SK-N-SH (cell line): ENCODE measurements at regions not wholly inside any gene's neighbourhood (a gene's known extent, or its start where the extent isn't known, plus 50 kb on each side); places are given as distances from the start of the nearest gene placed in this dataset.
"Not testable (repeated sequence)": the region's sequence is repeated elsewhere in the genome, so short reads cannot be mapped to it uniquely, and the experiment has no call there.

ENCODE experiments used
- CTCF ChIA-PET: fragments of 300-600, 350-600 bp; formaldehyde crosslinking; extraction: SDS; loops from one replicate; lab custom pipeline; 2021; lab: Yijun Ruan, JAX
- POLR2A ChIA-PET: fragments of 350-600 bp; sonication (Branson Sonifier 250); formaldehyde crosslinking; extraction: SDS; loops from one replicate; lab custom pipeline; 2020; ENCODE audit warnings: antibody characterized with exemption, inconsistent platforms; lab: Yijun Ruan, JAX
- DNase-seq: peaks from one replicate; pipeline ENCODE4 v3.0.0; 2012
- H2AFZ ChIP-seq: fragments of 200-600 bp; sonication (generic); 2 replicates; pipeline ENCODE4 v1.8.1; 2016; ENCODE audit warnings: antibody characterized with exemption, mild to moderate bottlenecking, low read depth
- H3F3A ChIP-seq: fragments of 200-600 bp; sonication (generic); replicated peaks from 2 replicates; pipeline ENCODE3; 2016; ENCODE audit warnings: antibody characterized with exemption, mild to moderate bottlenecking; ENCODE audit not compliant: insufficient read depth
- H3K27ac ChIP-seq, 2 experiments: fragments of 200-500 bp in 1 of 2; fragments of 200-600 bp in 1 of 2; sonication (Bioruptor generic) in 1 of 2; sonication (generic), shearing (Covaris generic) in 1 of 2; 2 replicates each; pipeline versions ENCODE4 v1.5.1 to v1.6.1; 2014 to 2016; ENCODE audit warnings: low read depth in 2 of 2, inconsistent platforms in 1 of 2, low read length in 1 of 2, mild to moderate bottlenecking in 1 of 2, mixed read lengths in 1 of 2
- H3K27me3 ChIP-seq: fragments of 200-600 bp; sonication (generic), shearing (Covaris generic); 2 replicates; pipeline ENCODE4 v1.6.1; 2016; ENCODE audit warnings: mixed run types; ENCODE audit not compliant: insufficient read depth
- H3K36me3 ChIP-seq, 2 experiments: fragments of 200-500 bp in 1 of 2; fragments of 200-600 bp in 1 of 2; sonication (Bioruptor generic) in 1 of 2; sonication (generic) in 1 of 2; replicated peaks in 1 of 2; 2 replicates each; pipeline versions ENCODE3 to v1.5.1; 2014 to 2016; ENCODE audit warnings: low read length in 1 of 2, mild to moderate bottlenecking in 1 of 2; ENCODE audit not compliant: insufficient read depth in 2 of 2, control insufficient read depth in 1 of 2
- H3K4me1 ChIP-seq, 2 experiments: fragments of 200-500 bp in 1 of 2; fragments of 200-600 bp in 1 of 2; sonication (Bioruptor generic) in 1 of 2; sonication (generic), shearing (Covaris generic) in 1 of 2; 2 replicates each; pipeline versions ENCODE4 v1.5.1 to v1.6.1; 2014 to 2016; ENCODE audit warnings: low read depth in 1 of 2, low read length in 1 of 2, mixed run types in 1 of 2; ENCODE audit not compliant: insufficient read depth in 2 of 2, control insufficient read depth in 1 of 2
- H3K4me2 ChIP-seq: fragments of 200-600 bp; sonication (generic), shearing (Covaris generic); 2 replicates; pipeline ENCODE4 v1.6.1; 2017; ENCODE audit warnings: mixed run types
- H3K4me3 ChIP-seq, 2 experiments: fragments of 200-500 bp in 1 of 2; fragments of 200-600 bp in 1 of 2; sonication (Bioruptor generic) in 1 of 2; sonication (generic), shearing (Covaris generic) in 1 of 2; 2 replicates each; pipeline versions ENCODE4 v1.5.1 to v1.8.1; 2014 to 2016; ENCODE audit warnings: low read depth in 2 of 2, inconsistent platforms in 1 of 2, low read length in 1 of 2, mild to moderate bottlenecking in 1 of 2, mixed read lengths in 1 of 2, moderate library complexity in 1 of 2
- H3K79me2 ChIP-seq: fragments of 200-600 bp; sonication (generic); 2 replicates; pipeline ENCODE4 v1.8.1; 2017; ENCODE audit warnings: mild to moderate bottlenecking; ENCODE audit not compliant: insufficient read depth
- H3K9ac ChIP-seq: fragments of 200-600 bp; sonication (generic); 2 replicates; pipeline ENCODE4 v1.6.1; 2017; ENCODE audit warnings: mixed run types
- H3K9me2 ChIP-seq: fragments of 200-600 bp; sonication (generic); 2 replicates; pipeline ENCODE4 v1.6.1; 2017; ENCODE audit warnings: mixed run types
- H3K9me3 ChIP-seq: fragments of 200-600 bp; sonication (generic); 2 replicates; pipeline ENCODE4 v1.6.1; 2017; ENCODE audit warnings: mixed run types, mild to moderate bottlenecking, moderate library complexity
- H4K20me1 ChIP-seq: fragments of 200-600 bp; sonication (generic); 2 replicates; pipeline ENCODE4 v1.6.1; 2017; ENCODE audit warnings: mild to moderate bottlenecking, mixed run types; ENCODE audit not compliant: insufficient read depth
- EP300 ChIP-seq, 2 experiments: IDR thresholded peaks; 2 replicates each; pipeline versions ENCODE4 v1.4.0 to v1.6.1; 2012; ENCODE audit warnings: borderline replicate concordance in 1 of 2, low read depth in 1 of 2, low read length in 1 of 2
- FOSL2 ChIP-seq: IDR thresholded peaks from 2 replicates; pipeline ENCODE4 v1.4.0; 2012; ENCODE audit warnings: low read depth, mild to moderate bottlenecking, moderate library complexity, borderline replicate concordance
- FOXM1 ChIP-seq: IDR thresholded peaks from 2 replicates; pipeline ENCODE4 v1.4.0; 2012; ENCODE audit warnings: low read depth, mild to moderate bottlenecking
- GABPA ChIP-seq: IDR thresholded peaks from 2 replicates; pipeline ENCODE4 v1.4.0; 2012; ENCODE audit warnings: low read depth, mild to moderate bottlenecking
- GATA2 ChIP-seq: sonication (generic); formaldehyde crosslinking; IDR thresholded peaks from 2 replicates; pipeline ENCODE4 v1.5.0; 2020; ENCODE audit warnings: mild to moderate bottlenecking, missing genetic modification reagents
- IRF3 ChIP-seq: fragments of 150-350 bp; IDR thresholded peaks from 2 replicates; pipeline ENCODE4 v1.6.1; 2016; ENCODE audit warnings: mild to moderate bottlenecking, low read depth, low read length
- MXI1 ChIP-seq: IDR thresholded peaks from 2 replicates; pipeline ENCODE4 v1.6.1; 2012; ENCODE audit warnings: mild to moderate bottlenecking, low read depth, low read length, improper control_type of control experiment
- NFIC ChIP-seq: IDR thresholded peaks from 2 replicates; pipeline ENCODE4 v1.4.0; 2012; ENCODE audit warnings: borderline replicate concordance
- POLR2AphosphoS5 ChIP-seq: IDR thresholded peaks from 2 replicates; pipeline ENCODE4 v1.6.1; 2012; ENCODE audit warnings: low read depth, low read length
- RAD21 ChIP-seq: IDR thresholded peaks from 2 replicates; pipeline ENCODE4 v1.6.1; 2012; ENCODE audit warnings: mild to moderate bottlenecking, low read length
- TEAD4 ChIP-seq: IDR thresholded peaks from 2 replicates; pipeline ENCODE4 v1.4.0; 2012; ENCODE audit warnings: mild to moderate bottlenecking, borderline replicate concordance; ENCODE audit not compliant: insufficient read depth
- WGBS: methylation state at CpG from one replicate; pipeline ENCODE4 v1.1.6; 2017; ENCODE audit warnings: low lambda C conversion rate; 5-methylcytosine and 5-hydroxymethylcytosine counted together
- TF ChIP-seq, protein P1 (sequence below): IDR thresholded peaks from 2 replicates; pipeline ENCODE4 v1.4.0; 2012; ENCODE audit warnings: low read depth, borderline replicate concordance
- TF ChIP-seq, protein P2 (sequence below): fragments of 150-350 bp; IDR thresholded peaks from 2 replicates; pipeline ENCODE4 v1.6.1; 2017; ENCODE audit warnings: antibody characterized with exemption, low read length, low read depth, borderline replicate concordance
- TF ChIP-seq, protein P3 (sequence below): IDR thresholded peaks from 2 replicates; pipeline ENCODE4 v1.6.1; 2012; ENCODE audit warnings: mild to moderate bottlenecking, low read depth, low read length, moderate library complexity

DNA sequence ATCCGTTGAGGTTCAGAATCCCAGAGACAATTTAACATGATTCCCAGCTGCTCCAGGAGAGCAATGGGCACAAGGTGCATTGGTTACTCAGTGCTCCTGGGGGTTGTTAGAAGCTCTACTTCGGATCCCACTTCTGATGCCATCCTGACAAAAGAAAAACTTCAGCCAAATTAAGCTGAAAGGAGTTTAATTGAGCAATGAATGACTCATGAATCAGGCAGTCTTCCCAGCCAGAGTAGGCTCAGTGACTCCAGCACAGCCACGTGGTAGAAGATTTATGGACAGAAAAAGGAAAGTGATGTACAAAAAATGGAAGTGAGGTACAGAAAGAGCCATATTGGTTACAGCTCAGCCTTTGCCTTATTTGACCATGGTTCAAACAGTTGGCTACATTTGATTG is 95.7 kb downstream of the PWWP3B start:
- no peaks in the 10 kb centered on the region for H3K9me3 ChIP-seq
- 1% methylated on average over 3 of the region's 3 CpGs for WGBS
- CTCF ChIA-PET, result no interaction called here
- H3K36me3 ChIP-seq, result no peaks in the 10 kb centered on the region
- H3K27me3 ChIP-seq, result no peaks in the 10 kb centered on the region; the same call in 1 of the 2 replicates
- POLR2A ChIA-PET, result no interaction called here
- H3K9ac ChIP-seq, result no peak overlapping the region
- TF ChIP-seq GATA2 (CRISPR knock-in tag) (no peak), NFIC (no peak), MXI1 (no peak), TEAD4 (no peak), EP300 (IDR thresholded peaks at IDR 0.05; ENCODE audit: borderline replicate concordance in 1 of 2, low read depth in 1 of 2, low read length in 1 of 2) (no peak), FOSL2 (no peak), POLR2AphosphoS5 (no peak), IRF3 (no peak), FOXM1 (no peak), GABPA (no peak), RAD21 (no peak)
- TF ChIP-seq, protein P1, sequence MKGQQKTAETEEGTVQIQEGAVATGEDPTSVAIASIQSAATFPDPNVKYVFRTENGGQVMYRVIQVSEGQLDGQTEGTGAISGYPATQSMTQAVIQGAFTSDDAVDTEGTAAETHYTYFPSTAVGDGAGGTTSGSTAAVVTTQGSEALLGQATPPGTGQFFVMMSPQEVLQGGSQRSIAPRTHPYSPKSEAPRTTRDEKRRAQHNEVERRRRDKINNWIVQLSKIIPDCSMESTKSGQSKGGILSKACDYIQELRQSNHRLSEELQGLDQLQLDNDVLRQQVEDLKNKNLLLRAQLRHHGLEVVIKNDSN, result no peak
- TF ChIP-seq, protein P2, sequence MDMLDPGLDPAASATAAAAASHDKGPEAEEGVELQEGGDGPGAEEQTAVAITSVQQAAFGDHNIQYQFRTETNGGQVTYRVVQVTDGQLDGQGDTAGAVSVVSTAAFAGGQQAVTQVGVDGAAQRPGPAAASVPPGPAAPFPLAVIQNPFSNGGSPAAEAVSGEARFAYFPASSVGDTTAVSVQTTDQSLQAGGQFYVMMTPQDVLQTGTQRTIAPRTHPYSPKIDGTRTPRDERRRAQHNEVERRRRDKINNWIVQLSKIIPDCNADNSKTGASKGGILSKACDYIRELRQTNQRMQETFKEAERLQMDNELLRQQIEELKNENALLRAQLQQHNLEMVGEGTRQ, result no peak
- TF ChIP-seq, protein P3, sequence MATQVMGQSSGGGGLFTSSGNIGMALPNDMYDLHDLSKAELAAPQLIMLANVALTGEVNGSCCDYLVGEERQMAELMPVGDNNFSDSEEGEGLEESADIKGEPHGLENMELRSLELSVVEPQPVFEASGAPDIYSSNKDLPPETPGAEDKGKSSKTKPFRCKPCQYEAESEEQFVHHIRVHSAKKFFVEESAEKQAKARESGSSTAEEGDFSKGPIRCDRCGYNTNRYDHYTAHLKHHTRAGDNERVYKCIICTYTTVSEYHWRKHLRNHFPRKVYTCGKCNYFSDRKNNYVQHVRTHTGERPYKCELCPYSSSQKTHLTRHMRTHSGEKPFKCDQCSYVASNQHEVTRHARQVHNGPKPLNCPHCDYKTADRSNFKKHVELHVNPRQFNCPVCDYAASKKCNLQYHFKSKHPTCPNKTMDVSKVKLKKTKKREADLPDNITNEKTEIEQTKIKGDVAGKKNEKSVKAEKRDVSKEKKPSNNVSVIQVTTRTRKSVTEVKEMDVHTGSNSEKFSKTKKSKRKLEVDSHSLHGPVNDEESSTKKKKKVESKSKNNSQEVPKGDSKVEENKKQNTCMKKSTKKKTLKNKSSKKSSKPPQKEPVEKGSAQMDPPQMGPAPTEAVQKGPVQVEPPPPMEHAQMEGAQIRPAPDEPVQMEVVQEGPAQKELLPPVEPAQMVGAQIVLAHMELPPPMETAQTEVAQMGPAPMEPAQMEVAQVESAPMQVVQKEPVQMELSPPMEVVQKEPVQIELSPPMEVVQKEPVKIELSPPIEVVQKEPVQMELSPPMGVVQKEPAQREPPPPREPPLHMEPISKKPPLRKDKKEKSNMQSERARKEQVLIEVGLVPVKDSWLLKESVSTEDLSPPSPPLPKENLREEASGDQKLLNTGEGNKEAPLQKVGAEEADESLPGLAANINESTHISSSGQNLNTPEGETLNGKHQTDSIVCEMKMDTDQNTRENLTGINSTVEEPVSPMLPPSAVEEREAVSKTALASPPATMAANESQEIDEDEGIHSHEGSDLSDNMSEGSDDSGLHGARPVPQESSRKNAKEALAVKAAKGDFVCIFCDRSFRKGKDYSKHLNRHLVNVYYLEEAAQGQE, result no peak
- H3K4me2 ChIP-seq, result no peak overlapping the region
- H3K27ac ChIP-seq, result no peak overlapping the region
- DNase-seq, result no peak
- H2AFZ ChIP-seq, result no peak overlapping the region
- H3K4me3 ChIP-seq, result no peak overlapping the region
- H3K9me2 ChIP-seq, result no peaks in the 10 kb centered on the region
- H3K79me2 ChIP-seq, result no peaks in the 10 kb centered on the region
- H3F3A ChIP-seq, result no peaks in the 10 kb centered on the region
- H3K4me1 ChIP-seq, result no peaks in the 10 kb centered on the region
- no peaks in the 10 kb centered on the region for H4K20me1 ChIP-seq

- H3K9me3 ChIP-seq, H4K20me1 ChIP-seq, H3K9me2 ChIP-seq, H3K4me1 ChIP-seq, H3K27ac ChIP-seq, H3K27me3 ChIP-seq, H3F3A ChIP-seq, CTCF ChIA-PET, H3K36me3 ChIP-seq, DNase-seq, POLR2A ChIA-PET, H3K4me3 ChIP-seq, H3K79me2 ChIP-seq, H3K4me2 ChIP-seq, H3K9ac ChIP-seq, H2AFZ ChIP-seq: not testable (repeated sequence)
- no CpG with 5 or more reads among the region's 9 CpGs for WGBS
Observed at GRCh38 chrX:106273947-106274587, 106.0 kb downstream of the PWWP3B start.

- H3K9me3 ChIP-seq, H3K36me3 ChIP-seq, H3K79me2 ChIP-seq, H3K27me3 ChIP-seq, H3K4me2 ChIP-seq, DNase-seq, H3K4me1 ChIP-seq, H2AFZ ChIP-seq, CTCF ChIA-PET, H3K9me2 ChIP-seq, POLR2A ChIA-PET, H3K27ac ChIP-seq, H4K20me1 ChIP-seq, H3K4me3 ChIP-seq, H3F3A ChIP-seq, H3K9ac ChIP-seq: not testable (repeated sequence)
- no CpG with 5 or more reads among the region's 5 CpGs for WGBS
Observed at GRCh38 chrX:106275172-106275571, 107.1 kb downstream of the PWWP3B start.
